Ovary (tissue), 3 donors: ENCODE measurements at regions not wholly inside any gene's neighbourhood (a gene's known extent, or its start where the extent isn't known, plus 50 kb on each side); places are given as distances from the start of the nearest gene placed in this dataset.

ENCODE experiments used
- CTCF ChIP-seq, 3 donors: fragments of 450-650 bp in 2 of 3; fragments of 200-600 bp in 1 of 3; IDR thresholded peaks; one replicate each; pipeline versions ENCODE4 v1.5.1 to v1.8.0; 2016 to 2022; ENCODE audit warnings: antibody characterized with exemption in 3 of 3, mild to moderate bottlenecking in 1 of 3
- EP300 ChIP-seq: sonication (generic); formaldehyde crosslinking; IDR thresholded peaks from one replicate; pipeline ENCODE4 v1.6.1; 2017; ENCODE audit warnings: antibody characterized with exemption
- POLR2A ChIP-seq: fragments of 450-650 bp; IDR thresholded peaks from one replicate; pipeline ENCODE4 v1.6.1; 2017; ENCODE audit warnings: antibody characterized with exemption, mild to moderate bottlenecking, moderate library complexity
- donor health status: DM: no; HTN: no; CAD: no.

- no peak for TF ChIP-seq EP300
- no peak for TF ChIP-seq POLR2A
- no peak for TF ChIP-seq CTCF (IDR thresholded peaks at IDR 0.05)
Observed at GRCh38 chr5:5586721-5587120, 164.2 kb downstream of the ICE1 start.
